ENCODE measurements at regions not wholly inside any gene's neighbourhood (a gene's known extent, or its start where the extent isn't known, plus 50 kb on each side); places are given as distances from the start of the nearest gene placed in this dataset.

GRCh38 chr12:105986779-105987684 lies 151.7 kb downstream of the NUAK1 start:
- Histone ChIP-seq H3K9ac (ENCODE audit: low read depth in 2 of 2, low read length in 2 of 2) (no peak overlapping the region), H3K27ac (no peak overlapping the region), H3K4me3 (no peak overlapping the region), H3K9me3 (no peaks in the 10 kb centered on the region), H3K4me1 (no peaks in the 10 kb centered on the region), H3K36me3 (no peaks in the 10 kb centered on the region), H3K27me3 (no peaks in the 10 kb centered on the region)
- TF ChIP-seq CTCF (IDR thresholded peaks at IDR 0.05), result no peak
- no peak for DNase-seq
- intact Hi-C loops (cut with DNase I), result no loop called here

DNA sequence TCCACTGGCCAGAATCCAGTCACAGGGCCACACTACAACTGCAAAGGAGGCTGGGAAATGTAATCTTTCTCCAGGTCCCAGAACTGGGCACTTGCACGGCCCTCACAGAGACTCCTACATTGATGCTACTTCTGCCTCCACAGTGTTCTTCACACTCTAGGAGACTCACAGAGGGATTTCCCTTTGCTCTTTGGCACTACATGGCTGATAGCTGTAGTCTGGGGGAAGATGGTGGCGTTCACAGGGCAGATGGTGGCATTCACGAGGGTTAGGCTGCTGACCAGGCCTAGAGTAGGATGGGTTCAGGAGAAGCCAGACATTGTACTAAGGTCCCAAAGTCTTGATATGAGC lies 151.1 kb downstream of the NUAK1 start:
- no peak for DNase-seq
- no peak overlapping the region for H3K9ac ChIP-seq (ENCODE audit: low read depth in 2 of 2, low read length in 2 of 2)
- no peaks in the 10 kb centered on the region for H3K36me3 ChIP-seq
- no peaks in the 10 kb centered on the region for H3K9me3 ChIP-seq
- no peaks in the 10 kb centered on the region for H3K4me1 ChIP-seq
- H3K27me3 ChIP-seq, result no peaks in the 10 kb centered on the region
- H3K4me3 ChIP-seq, result no peak overlapping the region
- H3K27ac ChIP-seq, result no peak overlapping the region
- TF ChIP-seq CTCF (IDR thresholded peaks at IDR 0.05), result no peak
- intact Hi-C loops (cut with DNase I), result no loop called here

DNA sequence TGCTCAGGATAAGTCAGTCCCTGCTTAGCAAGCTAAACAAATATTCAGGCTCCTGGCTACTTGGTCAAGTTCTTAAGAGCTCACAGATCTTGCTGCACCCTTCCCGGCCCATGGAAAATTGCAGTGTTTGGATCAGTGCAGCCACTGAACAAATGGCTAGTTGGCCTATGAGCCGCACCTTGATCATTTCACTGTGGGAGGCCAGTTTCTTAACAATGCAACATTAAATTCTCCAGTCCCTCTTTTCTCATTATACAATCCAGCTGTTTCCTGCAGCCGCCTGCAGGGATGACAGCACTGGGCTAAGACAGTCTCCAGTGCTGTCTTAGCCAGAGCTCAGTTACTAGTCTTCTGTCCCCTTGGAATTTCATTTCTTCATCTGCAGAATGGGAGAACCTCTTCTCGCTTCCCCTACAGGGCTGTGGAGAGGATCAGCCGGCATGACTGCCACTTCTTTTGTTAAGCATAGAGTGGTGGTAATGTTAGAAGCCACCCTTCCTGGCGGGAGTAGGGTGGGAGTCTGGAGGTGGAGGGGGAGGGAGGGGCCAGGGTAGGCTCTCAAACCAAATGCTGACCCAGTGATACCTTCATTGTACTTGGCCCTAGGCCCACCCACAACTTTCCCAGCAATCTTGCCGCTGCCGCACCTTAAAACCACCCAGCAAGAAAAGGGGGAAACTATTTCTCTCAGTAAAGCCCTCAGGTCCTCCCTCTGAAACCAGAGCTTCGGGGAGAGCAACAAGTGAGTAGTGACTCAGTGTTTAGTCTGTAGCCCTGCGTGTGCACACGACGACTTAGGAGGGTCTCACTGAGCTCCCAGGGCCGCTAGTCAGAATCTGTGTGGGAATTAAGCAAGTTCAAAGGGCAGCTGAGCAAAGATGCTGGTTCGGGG lies 145.7 kb downstream of the NUAK1 start:
- H3K4me1 ChIP-seq, result no peaks in the 10 kb centered on the region
- no peaks in the 10 kb centered on the region for H3K9me3 ChIP-seq
- H3K27me3 ChIP-seq, result no peaks in the 10 kb centered on the region
- TF ChIP-seq CTCF (IDR thresholded peaks at IDR 0.05), result no peak
- H3K4me3 ChIP-seq, result no peak overlapping the region
- intact Hi-C loops (cut with DNase I), result no loop called here
- H3K27ac ChIP-seq, result no peak overlapping the region
- no peak overlapping the region for H3K9ac ChIP-seq (ENCODE audit: low read depth in 2 of 2, low read length in 2 of 2)
- DNase-seq, result no peak
- no peaks in the 10 kb centered on the region for H3K36me3 ChIP-seq

DNA sequence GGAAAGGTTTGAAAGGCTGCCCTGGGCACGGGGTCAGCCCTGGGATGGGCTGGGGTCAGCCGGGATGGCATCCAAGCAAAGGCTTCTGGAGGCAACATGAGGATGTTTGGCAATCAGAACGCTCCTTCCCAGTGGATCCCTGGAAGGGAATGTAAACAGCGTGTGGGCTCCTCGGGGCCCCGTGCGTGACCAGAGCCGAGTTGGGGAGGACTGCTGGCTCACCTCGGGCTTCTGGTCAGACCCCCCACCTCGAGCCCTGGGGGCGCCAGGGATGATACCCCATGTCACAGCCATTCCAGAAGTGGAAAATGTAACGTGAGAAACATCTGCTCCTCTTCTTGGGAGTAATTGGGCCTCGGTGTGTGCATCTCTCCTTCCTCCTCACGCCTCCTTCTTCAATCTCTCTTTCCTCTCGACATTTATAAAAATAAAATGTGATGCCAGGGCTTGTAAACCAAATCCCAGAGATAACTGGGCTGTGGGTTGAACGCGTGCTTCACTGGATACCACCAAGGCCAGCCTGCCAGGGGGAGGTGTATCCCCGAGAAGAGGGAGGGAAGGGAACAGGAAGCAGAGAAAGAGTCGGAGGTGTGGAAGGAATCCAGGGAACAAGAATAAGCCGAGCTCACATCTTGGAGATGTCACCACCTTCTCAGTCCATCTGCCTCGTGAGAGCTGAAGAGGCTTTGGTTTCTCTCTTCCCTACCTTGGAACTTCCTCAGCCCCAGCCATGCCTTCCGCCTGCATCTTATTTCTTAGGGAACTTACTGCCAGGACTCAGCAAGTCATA lies 144.8 kb downstream of the NUAK1 start:
- TF ChIP-seq CTCF (IDR thresholded peaks at IDR 0.05), result no peak
- Histone ChIP-seq H3K27me3 (no peaks in the 10 kb centered on the region), H3K9me3 (no peaks in the 10 kb centered on the region), H3K36me3 (no peaks in the 10 kb centered on the region), H3K4me3 (peak overlapping the region; percentile 1), H3K4me1 (no peaks in the 10 kb centered on the region), H3K27ac (no peak overlapping the region), H3K9ac (ENCODE audit: low read depth in 2 of 2, low read length in 2 of 2) (no peak overlapping the region)
- intact Hi-C loops (cut with DNase I), result no loop called here
- DNase-seq, result no peak

- TF ChIP-seq CTCF (IDR thresholded peaks at IDR 0.05), result no peak
- Histone ChIP-seq H3K27ac (no peak overlapping the region), H3K36me3 (no peaks in the 10 kb centered on the region), H3K4me3 (no peak overlapping the region), H3K4me1 (no peaks in the 10 kb centered on the region), H3K9ac (ENCODE audit: low read depth in 2 of 2, low read length in 2 of 2) (no peak overlapping the region), H3K9me3 (no peaks in the 10 kb centered on the region), H3K27me3 (no peaks in the 10 kb centered on the region)
- intact Hi-C loops (cut with DNase I), result no loop called here
- no peak for DNase-seq
Measured at GRCh38 chr12:105995961-105996431, 142.8 kb downstream of the NUAK1 start.

All from colonic mucosa (tissue), 4 donors.